ENCODE measurements at regions not wholly inside any gene's neighbourhood (a gene's known extent, or its start where the extent isn't known, plus 50 kb on each side); places are given as distances from the start of the nearest gene placed in this dataset.

- no peak for TF ChIP-seq AFF4 (CRISPR knock-in tag; IDR thresholded peaks at IDR 0.05; ENCODE audit: borderline replicate concordance)
- TF ChIP-seq ZNF671 (CRISPR knock-in tag; IDR thresholded peaks at IDR 0.05), result no peak
- no peak for TF ChIP-seq ZNF138 (CRISPR knock-in tag; conservative IDR thresholded peaks at IDR 0.05)
- no peak for TF ChIP-seq CREM (CRISPR knock-in tag; IDR thresholded peaks at IDR 0.05)
- no peak for TF ChIP-seq AR (CRISPR knock-in tag; IDR thresholded peaks at IDR 0.05)
- no peak for TF ChIP-seq ZNF263 (CRISPR knock-in tag; IDR thresholded peaks at IDR 0.05; ENCODE audit: low read depth)
- no peak for TF ChIP-seq GTF2I (CRISPR knock-in tag; conservative IDR thresholded peaks at IDR 0.05)
Measured at GRCh38 chr4:160592258-160592657, 1489.4 kb downstream of the RAPGEF2 start (continued).

- H3K4me3 Mint-ChIP-seq, result no peak overlapping the region
- H3K4me1 Mint-ChIP-seq, result peaks cover 22% of the 10 kb centered on the region
- DNase-seq (ENCODE audit: low spot score) (no peak), ATAC-seq (no peak)
- H3K9me3 Mint-ChIP-seq, result no peaks in the 10 kb centered on the region
- no peaks in the 10 kb centered on the region for H3K36me3 Mint-ChIP-seq
- CTCF ChIA-PET, result no interaction called here
- POLR2A ChIA-PET, result no interaction called here
- no peak for TF ChIP-seq EMX1 (CRISPR knock-in tag; IDR thresholded peaks at IDR 0.05)
- TF ChIP-seq USF2 (CRISPR knock-in tag; IDR thresholded peaks at IDR 0.05), result no peak
- TF ChIP-seq ZNF671 (CRISPR knock-in tag; IDR thresholded peaks at IDR 0.05), result no peak
- no peak for TF ChIP-seq TCF7 (CRISPR knock-in tag; IDR thresholded peaks at IDR 0.05; ENCODE audit: low read depth)
- no peak for TF ChIP-seq ZNF532 (CRISPR knock-in tag; IDR thresholded peaks at IDR 0.05; ENCODE audit: borderline replicate concordance)
- no peak for TF ChIP-seq E2F4 (CRISPR knock-in tag; IDR thresholded peaks at IDR 0.05; ENCODE audit: borderline replicate concordance, low read depth)
- no peak for TF ChIP-seq NFE2L1 (CRISPR knock-in tag; IDR thresholded peaks at IDR 0.05)
- no peak for TF ChIP-seq ZNF232 (CRISPR knock-in tag; IDR thresholded peaks at IDR 0.05)
- no peak overlapping the region for H3K27ac Mint-ChIP-seq
- no peaks in the 10 kb centered on the region for H3K27me3 Mint-ChIP-seq (ENCODE audit: low read depth)
Measured at GRCh38 chr4:160595646-160596045, 1492.8 kb downstream of the RAPGEF2 start.

Data from WTC11 (cell line).